Natural killer cell (primary cell): ENCODE measurements at regions not wholly inside any gene's neighbourhood (a gene's known extent, or its start where the extent isn't known, plus 50 kb on each side); places are given as distances from the start of the nearest gene placed in this dataset.

ENCODE experiments used
- ATAC-seq, 3 donors: fragments of 150-1000 bp in 2 of 3; fragments of 200-7000 bp in 1 of 3; cut with Tn5 transposase; 1 replicate in 1 of 3; 2 replicates in 2 of 3; pipeline ENCODE4 v1.10.0; 2021; ENCODE audit warnings: mild to moderate bottlenecking in 2 of 3, moderate library complexity in 2 of 3
- DNase-seq, 2 donors: peaks; one replicate each; pipeline versions ENCODE4 v3.0.0 to v3.0.0-alpha.2; 2013 to 2021; ENCODE audit warnings: mixed read lengths in 1 of 2
- H3K27ac ChIP-seq: one replicate; pipeline ENCODE4 v1.5.1; 2013; ENCODE audit warnings: mild to moderate bottlenecking, low read length
- H3K27me3 ChIP-seq: one replicate; pipeline ENCODE4 v1.6.1; 2013; ENCODE audit warnings: low read length; ENCODE audit not compliant: control insufficient read depth, insufficient read depth
- H3K36me3 ChIP-seq: one replicate; pipeline ENCODE4 v1.6.1; 2013; ENCODE audit warnings: low read length; ENCODE audit not compliant: control insufficient read depth, insufficient read depth
- H3K4me1 ChIP-seq: one replicate; pipeline ENCODE4 v1.6.1; 2013; ENCODE audit warnings: low read length; ENCODE audit not compliant: control insufficient read depth, insufficient read depth
- H3K4me3 ChIP-seq: one replicate; pipeline ENCODE4 v1.5.1; 2013; ENCODE audit warnings: low read length
- H3K9me3 ChIP-seq: one replicate; pipeline ENCODE4 v1.6.1; 2013; ENCODE audit warnings: low read length; ENCODE audit not compliant: control insufficient read depth, insufficient read depth
- H3K27ac Mint-ChIP-seq, 2 donors: one replicate each; pipeline ENCODE4 v1.8.0; 2022; ENCODE audit warnings: mild to moderate bottlenecking in 2 of 2, mixed read lengths in 2 of 2, moderate library complexity in 1 of 2
- H3K27me3 Mint-ChIP-seq, 2 donors: one replicate each; pipeline ENCODE4 v1.8.0; 2022; ENCODE audit warnings: low read depth in 2 of 2, mixed read lengths in 2 of 2
- H3K36me3 Mint-ChIP-seq: one replicate; pipeline ENCODE4 v1.8.0; 2022; ENCODE audit warnings: mixed read lengths
- H3K4me1 Mint-ChIP-seq, 2 donors: one replicate each; pipeline ENCODE4 v1.8.0; 2022; ENCODE audit warnings: mixed read lengths in 2 of 2
- H3K4me3 Mint-ChIP-seq: one replicate; pipeline ENCODE4 v1.8.0; 2022; ENCODE audit warnings: mild to moderate bottlenecking, moderate library complexity, mixed read lengths
- H3K9me3 Mint-ChIP-seq, 2 donors: one replicate each; pipeline ENCODE4 v1.8.0; 2022; ENCODE audit warnings: mixed read lengths in 2 of 2
- CTCF ChIP-seq: fragments of 200-600 bp; IDR thresholded peaks from one replicate; pipeline ENCODE4 v1.8.0; 2022; ENCODE audit warnings: antibody characterized with exemption
- WGBS: methylation state at CpG from one replicate; pipeline ENCODE4 v1.1.7; 2013; ENCODE audit warnings: missing lambda C conversion rate; ENCODE audit not compliant: insufficient coverage; 5-methylcytosine and 5-hydroxymethylcytosine counted together
- intact Hi-C: fragments of 100-400 bp; cut with micrococcal nuclease; formaldehyde crosslinking; loops from one replicate; pipeline ENCODE4 v1.14.2; 2022

GRCh38 chr18:1408376-1408775, 503.7 kb downstream of the ADCYAP1 start:
- Histone ChIP-seq H3K36me3 (no peaks in the 10 kb centered on the region), H3K4me1 (no peaks in the 10 kb centered on the region), H3K27ac (no peak overlapping the region), H3K9me3 (peaks cover 4% of the 10 kb centered on the region), H3K27me3 (no peaks in the 10 kb centered on the region), H3K4me3 (no peak overlapping the region)
- DNase-seq (no peak), ATAC-seq (no peak)
- Mint-ChIP-seq H3K9me3 (peaks cover 10 to 18% of the 10 kb centered on the region in 2 donors), H3K4me1 (no peaks in the 10 kb centered on the region), H3K27me3 (no peaks in the 10 kb centered on the region), H3K27ac (no peak overlapping the region), H3K36me3 (peaks cover 7% of the 10 kb centered on the region), H3K4me3 (no peak overlapping the region)
- intact Hi-C loops: no loop called here
- no peak for TF ChIP-seq CTCF
- WGBS: 61% methylated on average over 2 of the region's 2 CpGs

- DNase-seq (no peak), ATAC-seq (no peak)
- H3K36me3 ChIP-seq: no peaks in the 10 kb centered on the region
- Mint-ChIP-seq H3K4me1 (no peaks in the 10 kb centered on the region), H3K36me3 (no peaks in the 10 kb centered on the region), H3K4me3 (no peak overlapping the region), H3K9me3 (peaks cover 7 to 14% of the 10 kb centered on the region in 2 donors), H3K27me3 (no peaks in the 10 kb centered on the region), H3K27ac (no peak overlapping the region)
- no peaks in the 10 kb centered on the region for H3K27me3 ChIP-seq
- intact Hi-C loops: no loop called here
- no peak overlapping the region for H3K4me3 ChIP-seq
- WGBS: 75% methylated on average over 1 of the region's 2 CpGs
- H3K27ac ChIP-seq: no peak overlapping the region
- H3K9me3 ChIP-seq: peaks cover 4% of the 10 kb centered on the region
- TF ChIP-seq CTCF: no peak
- no peaks in the 10 kb centered on the region for H3K4me1 ChIP-seq
These were observed 508.1 kb downstream of the ADCYAP1 start for GRCh38 chr18:1412655-1413322.

GRCh38 chr18:1413323-1413675, 508.6 kb downstream of the ADCYAP1 start:
- no peak for TF ChIP-seq CTCF
- Histone ChIP-seq H3K27me3 (no peaks in the 10 kb centered on the region), H3K4me3 (no peak overlapping the region), H3K9me3 (peaks cover 4% of the 10 kb centered on the region), H3K4me1 (no peaks in the 10 kb centered on the region), H3K27ac (no peak overlapping the region), H3K36me3 (no peaks in the 10 kb centered on the region)
- Mint-ChIP-seq H3K9me3 (peaks cover 7 to 14% of the 10 kb centered on the region in 2 donors), H3K4me3 (no peak overlapping the region), H3K27ac (no peak overlapping the region), H3K36me3 (no peaks in the 10 kb centered on the region), H3K4me1 (no peaks in the 10 kb centered on the region), H3K27me3 (no peaks in the 10 kb centered on the region)
- ATAC-seq (no peak), DNase-seq (no peak)
- intact Hi-C loops: no loop called here
- WGBS: 97% methylated on average over 4 of the region's 5 CpGs

- Histone ChIP-seq H3K4me3 (no peak overlapping the region), H3K9me3 (peaks cover 4% of the 10 kb centered on the region), H3K4me1 (no peaks in the 10 kb centered on the region), H3K27me3 (no peaks in the 10 kb centered on the region), H3K27ac (no peak overlapping the region), H3K36me3 (no peaks in the 10 kb centered on the region)
- Mint-ChIP-seq H3K4me1 (no peaks in the 10 kb centered on the region), H3K4me3 (no peak overlapping the region), H3K27me3 (no peaks in the 10 kb centered on the region), H3K9me3 (peaks cover 1 to 8% of the 10 kb centered on the region in 2 donors), H3K27ac (no peak overlapping the region), H3K36me3 (no peaks in the 10 kb centered on the region)
- 89% methylated on average over 6 of the region's 6 CpGs for WGBS
- ATAC-seq (no peak), DNase-seq (no peak)
- intact Hi-C loops: no loop called here
- no peak for TF ChIP-seq CTCF
These were observed 511.4 kb downstream of the ADCYAP1 start for GRCh38 chr18:1416074-1416473.
